ENCODE measurements at regions not wholly inside any gene's neighbourhood (a gene's known extent, or its start where the extent isn't known, plus 50 kb on each side); places are given as distances from the start of the nearest gene placed in this dataset.
A peak's percentile ranks its signal among the peaks of the same experiment; 100 is the strongest.

- Mint-ChIP-seq H3K4me1 (peaks cover 2 to 9% (median 3%) of the 10 kb centered on the region in 3 donors), H3K27ac (peak overlapping the region in 1 of 6 donors; percentile 83), H3K27me3 (peaks cover 0 to 16% (median 0%) of the 10 kb centered on the region in 3 donors), H3K4me3 (no peak overlapping the region), H3K36me3 (no peaks in the 10 kb centered on the region), H3K9me3 (peaks cover 0 to 2% (median 0%) of the 10 kb centered on the region in 7 donors)
- DNase-seq (no peak), ATAC-seq (ENCODE audit: low read depth in 2 of 2) (no peak)
These were observed 265.9 kb downstream of the EFHB start for GRCh38 chr3:19668163-19668562.

GRCh38 chr3:19662486-19662885 lies 271.5 kb downstream of the EFHB start:
- H3K36me3 Mint-ChIP-seq = no peaks in the 10 kb centered on the region
- DNase-seq (no peak), ATAC-seq (ENCODE audit: low read depth in 2 of 2) (no peak)
- H3K27ac Mint-ChIP-seq = no peak overlapping the region
- peaks cover 0 to 10% (median 4%) of the 10 kb centered on the region in 7 donors for H3K9me3 Mint-ChIP-seq
- peaks cover 0 to 16% (median 0%) of the 10 kb centered on the region in 3 donors for H3K27me3 Mint-ChIP-seq
- H3K4me1 Mint-ChIP-seq = no peaks in the 10 kb centered on the region
- no peak overlapping the region for H3K4me3 Mint-ChIP-seq

GRCh38 chr3:19652336-19652735 lies 281.7 kb downstream of the EFHB start:
- Mint-ChIP-seq H3K36me3 (peaks cover 21 to 26% of the 10 kb centered on the region in 2 donors), H3K4me3 (no peak overlapping the region), H3K27me3 (no peaks in the 10 kb centered on the region), H3K9me3 (peaks cover 17 to 49% (median 37%) of the 10 kb centered on the region in 7 donors), H3K27ac (no peak overlapping the region), H3K4me1 (peaks cover 0 to 8% (median 0%) of the 10 kb centered on the region in 3 donors)
- ATAC-seq (ENCODE audit: low read depth in 2 of 2) = no peak
- no peak for DNase-seq

- no peak for ATAC-seq (ENCODE audit: low read depth in 2 of 2)
- Mint-ChIP-seq H3K27ac (peak overlapping the region in 1 of 6 donors; percentile 34), H3K4me1 (peaks cover 16 to 26% (median 17%) of the 10 kb centered on the region in 3 donors), H3K9me3 (peaks cover 5 to 35% (median 19%) of the 10 kb centered on the region in 7 donors), H3K36me3 (peaks cover 0 to 13% of the 10 kb centered on the region in 2 donors), H3K27me3 (no peaks in the 10 kb centered on the region), H3K4me3 (no peak overlapping the region)
- DNase-seq = no peak
These were observed 288.9 kb downstream of the EFHB start for GRCh38 chr3:19645093-19645492.

GRCh38 chr3:19644405-19644804 lies 289.6 kb downstream of the EFHB start:
- peaks cover 0 to 13% of the 10 kb centered on the region in 2 donors for H3K36me3 Mint-ChIP-seq
- H3K9me3 Mint-ChIP-seq = peaks cover 5 to 40% (median 14%) of the 10 kb centered on the region in 7 donors
- H3K27ac Mint-ChIP-seq = peak overlapping the region in 5 of 6 donors; percentile 12 to 93 (median 29)
- peak; percentile 21 for DNase-seq
- no peaks in the 10 kb centered on the region for H3K27me3 Mint-ChIP-seq
- H3K4me3 Mint-ChIP-seq = peak overlapping the region in 6 of 8 donors; percentile 23 to 75 (median 52)
- ATAC-seq (ENCODE audit: low read depth in 2 of 2) = peak; percentile 94 to 97
- H3K4me1 Mint-ChIP-seq = peaks cover 16 to 26% (median 17%) of the 10 kb centered on the region in 3 donors

GRCh38 chr3:19641408-19641807 lies 292.6 kb downstream of the EFHB start:
- H3K4me1 Mint-ChIP-seq = peaks cover 16 to 26% (median 17%) of the 10 kb centered on the region in 3 donors
- peaks cover 0 to 13% of the 10 kb centered on the region in 2 donors for H3K36me3 Mint-ChIP-seq
- H3K4me3 Mint-ChIP-seq = no peak overlapping the region
- ATAC-seq (ENCODE audit: low read depth in 2 of 2) = no peak
- peaks cover 0 to 4% (median under 1%) of the 10 kb centered on the region in 3 donors for H3K27me3 Mint-ChIP-seq
- H3K27ac Mint-ChIP-seq = no peak overlapping the region
- H3K9me3 Mint-ChIP-seq = peaks cover 5 to 44% (median 18%) of the 10 kb centered on the region in 7 donors
- DNase-seq = no peak

GRCh38 chr3:19632099-19633074 lies 301.6 kb downstream of the EFHB start:
- Mint-ChIP-seq H3K4me3 (peak overlapping the region in 1 of 8 donors; percentile 25), H3K4me1 (peaks cover 5 to 14% (median 7%) of the 10 kb centered on the region in 3 donors), H3K27me3 (peaks cover 4 to 8% (median 4%) of the 10 kb centered on the region in 3 donors), H3K36me3 (no peaks in the 10 kb centered on the region), H3K9me3 (peaks cover 0 to 7% (median 2%) of the 10 kb centered on the region in 7 donors), H3K27ac (peak overlapping the region in 4 of 6 donors; percentile 12 to 47 (median 23))
- DNase-seq = no peak
- peak; percentile 14 to 49 for ATAC-seq (ENCODE audit: low read depth in 2 of 2)

GRCh38 chr3:19598870-19599269 lies 335.1 kb downstream of the EFHB start:
- Mint-ChIP-seq H3K27me3 (no peaks in the 10 kb centered on the region), H3K27ac (peak overlapping the region in 2 of 6 donors; percentile 17 to 33), H3K4me3 (peak overlapping the region in 1 of 8 donors; percentile 10), H3K9me3 (peaks cover 0 to 15% (median 3%) of the 10 kb centered on the region in 7 donors), H3K4me1 (peaks cover 24 to 35% (median 25%) of the 10 kb centered on the region in 3 donors), H3K36me3 (peaks cover 0 to 4% of the 10 kb centered on the region in 2 donors)
- ATAC-seq (ENCODE audit: low read depth in 2 of 2) (peak in 1 of 2 donors; percentile 45), DNase-seq (no peak)

- DNase-seq = peak; percentile 10
- Mint-ChIP-seq H3K4me3 (peak overlapping the region in 5 of 8 donors; percentile 6 to 65 (median 33)), H3K27me3 (no peaks in the 10 kb centered on the region), H3K9me3 (peaks cover 0 to 19% (median 4%) of the 10 kb centered on the region in 7 donors), H3K4me1 (peaks cover 24 to 32% (median 25%) of the 10 kb centered on the region in 3 donors), H3K27ac (peak overlapping the region in 3 of 6 donors; percentile 14 to 39 (median 19)), H3K36me3 (peaks cover 4 to 6% of the 10 kb centered on the region in 2 donors)
- ATAC-seq (ENCODE audit: low read depth in 2 of 2) = no peak
These were observed 337.6 kb downstream of the EFHB start for GRCh38 chr3:19596408-19596807.

- peaks cover 4 to 6% of the 10 kb centered on the region in 2 donors for H3K36me3 Mint-ChIP-seq
- peaks cover 24 to 32% (median 25%) of the 10 kb centered on the region in 3 donors for H3K4me1 Mint-ChIP-seq
- H3K9me3 Mint-ChIP-seq = peaks cover 0 to 22% (median 4%) of the 10 kb centered on the region in 7 donors
- DNase-seq (no peak), ATAC-seq (ENCODE audit: low read depth in 2 of 2) (no peak)
- no peaks in the 10 kb centered on the region for H3K27me3 Mint-ChIP-seq
- peak overlapping the region in 2 of 6 donors; percentile 14 to 39 for H3K27ac Mint-ChIP-seq
- H3K4me3 Mint-ChIP-seq = peak overlapping the region in 3 of 8 donors; percentile 33 to 56 (median 35)
These were observed 338.1 kb downstream of the EFHB start for GRCh38 chr3:19595884-19596283.
